H9 (cell line): ENCODE measurements at regions not wholly inside any gene's neighbourhood (a gene's known extent, or its start where the extent isn't known, plus 50 kb on each side); places are given as distances from the start of the nearest gene placed in this dataset.

Source experiments
- DNase-seq: peaks from one replicate; pipeline ENCODE4 v3.0.0-alpha.2; 2017
- H2AFZ ChIP-seq: one replicate; pipeline ENCODE4 v1.6.1; 2013; ENCODE audit warnings: mild to moderate bottlenecking, low read length, control low read depth, moderate library complexity
- H2AK5ac ChIP-seq: 2 replicates; pipeline ENCODE4 v1.6.1; 2013; ENCODE audit warnings: low read length, control low read depth, mixed read lengths; ENCODE audit not compliant: insufficient read length
- H2BK120ac ChIP-seq: one replicate; pipeline ENCODE4 v1.6.1; 2013; ENCODE audit warnings: low read depth, mild to moderate bottlenecking, low read length, control low read depth, inconsistent platforms; ENCODE audit not compliant: poor library complexity, severe bottlenecking
- H2BK12ac ChIP-seq: 2 replicates; pipeline ENCODE4 v1.6.1; 2013; ENCODE audit warnings: low read length, control low read depth, mixed read lengths, low read depth; ENCODE audit not compliant: insufficient read length
- H2BK15ac ChIP-seq: 2 replicates; pipeline ENCODE4 v1.6.1; 2013; ENCODE audit warnings: low read depth, low read length, control low read depth
- H2BK20ac ChIP-seq: one replicate; pipeline ENCODE4 v1.6.1; 2013; ENCODE audit warnings: low read depth, mild to moderate bottlenecking, low read length, control low read depth, inconsistent platforms; ENCODE audit not compliant: poor library complexity, severe bottlenecking
- H2BK5ac ChIP-seq: 2 replicates; pipeline ENCODE4 v1.6.1; 2013; ENCODE audit warnings: low read length, control low read depth, mixed read lengths; ENCODE audit not compliant: insufficient read length
- H3K14ac ChIP-seq: 2 replicates; pipeline ENCODE4 v1.6.1; 2013; ENCODE audit warnings: low read length, control low read depth; ENCODE audit not compliant: insufficient read depth
- H3K18ac ChIP-seq: 2 replicates; pipeline ENCODE4 v1.6.1; 2013; ENCODE audit warnings: low read depth, mild to moderate bottlenecking, mixed read lengths, low read length, control low read depth; ENCODE audit not compliant: insufficient read length
- H3K23ac ChIP-seq: 2 replicates; pipeline ENCODE4 v1.6.1; 2013; ENCODE audit warnings: low read length, control low read depth, mixed read lengths, low read depth; ENCODE audit not compliant: insufficient read length
- H3K23me2 ChIP-seq: 2 replicates; pipeline ENCODE4 v1.6.1; 2013; ENCODE audit warnings: low read depth, mild to moderate bottlenecking, mixed read lengths, low read length, control low read depth; ENCODE audit not compliant: insufficient read length, poor library complexity, severe bottlenecking
- H3K27ac ChIP-seq: 2 replicates; pipeline ENCODE4 v1.5.1; 2013; ENCODE audit warnings: low read length, control low read depth, mixed read lengths, low read depth; ENCODE audit not compliant: insufficient read length
- H3K27me3 ChIP-seq: 2 replicates; pipeline ENCODE4 v1.6.1; 2013; ENCODE audit warnings: low read length, control low read depth, inconsistent platforms; ENCODE audit not compliant: insufficient read depth
- H3K4ac ChIP-seq: 2 replicates; pipeline ENCODE4 v1.6.1; 2013; ENCODE audit warnings: low read depth, mild to moderate bottlenecking, control low read depth, inconsistent platforms, low read length, moderate library complexity
- H3K4me1 ChIP-seq: 2 replicates; pipeline ENCODE4 v1.6.1; 2013; ENCODE audit warnings: low read length, control low read depth, inconsistent platforms; ENCODE audit not compliant: insufficient read depth
- H3K4me2 ChIP-seq: 2 replicates; pipeline ENCODE4 v1.6.1; 2013; ENCODE audit warnings: low read length, control low read depth, mixed read lengths; ENCODE audit not compliant: insufficient read length, insufficient read depth
- H3K56ac ChIP-seq: 2 replicates; pipeline ENCODE4 v1.6.1; 2013; ENCODE audit warnings: low read depth, mild to moderate bottlenecking, mixed read lengths, low read length, control low read depth; ENCODE audit not compliant: insufficient read length
- H3K79me1 ChIP-seq: 2 replicates; pipeline ENCODE4 v1.6.1; 2013; ENCODE audit warnings: low read depth, mild to moderate bottlenecking, moderate library complexity, low read length, control low read depth, inconsistent platforms; ENCODE audit not compliant: insufficient read depth, poor library complexity, severe bottlenecking
- H3K79me2 ChIP-seq: 2 replicates; pipeline ENCODE4 v1.6.1; 2013; ENCODE audit warnings: low read length, control low read depth, inconsistent platforms; ENCODE audit not compliant: insufficient read depth
- H3K9ac ChIP-seq: 2 replicates; pipeline ENCODE4 v1.6.1; 2013; ENCODE audit warnings: low read length, control low read depth, mixed read lengths; ENCODE audit not compliant: insufficient read length; ENCODE audit errors: extremely low read depth
- H3K9me3 ChIP-seq: one replicate; pipeline ENCODE4 v1.6.1; 2013; ENCODE audit warnings: low read depth, low read length, inconsistent platforms; ENCODE audit not compliant: control insufficient read depth
- H3T11ph ChIP-seq: one replicate; pipeline ENCODE4 v1.6.1; 2013; ENCODE audit warnings: mild to moderate bottlenecking, low read length, control low read depth, inconsistent platforms
- H4K20me1 ChIP-seq: one replicate; pipeline ENCODE4 v1.6.1; 2013; ENCODE audit not compliant: control insufficient read depth, insufficient read length, insufficient read depth
- H4K5ac ChIP-seq: 2 replicates; pipeline ENCODE4 v1.6.1; 2013; ENCODE audit warnings: low read depth, mild to moderate bottlenecking, mixed read lengths, low read length, control low read depth; ENCODE audit not compliant: insufficient read length
- H4K8ac ChIP-seq: replicated peaks from 2 replicates; pipeline ENCODE4 v1.6.1; 2013; ENCODE audit warnings: low read length, control low read depth, mixed read lengths, low read depth; ENCODE audit not compliant: insufficient read length
- H4K91ac ChIP-seq: 2 replicates; pipeline ENCODE4 v1.6.1; 2013; ENCODE audit warnings: low read depth, mild to moderate bottlenecking, moderate library complexity, mixed read lengths, low read length, control low read depth; ENCODE audit not compliant: insufficient read length
- H3K27ac Mint-ChIP-seq, 3 experiments: 2 replicates in 2 of 3; 3 replicates in 1 of 3; pipeline ENCODE4 v1.8.0; 2020 to 2021; ENCODE audit warnings: mixed read lengths in 3 of 3, mild to moderate bottlenecking in 1 of 3, moderate library complexity in 1 of 3
- H3K27me3 Mint-ChIP-seq: 2 replicates; pipeline ENCODE4 v1.8.0; 2021; ENCODE audit warnings: low read depth, mild to moderate bottlenecking, moderate library complexity, mixed read lengths
- H3K36me3 Mint-ChIP-seq, 3 experiments: 2 replicates in 2 of 3; 3 replicates in 1 of 3; pipeline ENCODE4 v1.8.0; 2020 to 2021; ENCODE audit warnings: low read depth in 3 of 3, mixed read lengths in 3 of 3; ENCODE audit not compliant: insufficient read depth in 1 of 3
- H3K4me1 Mint-ChIP-seq, 2 experiments: 2 replicates each; pipeline ENCODE4 v1.8.0; 2020; ENCODE audit warnings: mixed read lengths in 2 of 2
- H3K4me3 Mint-ChIP-seq, 2 experiments: 2 replicates in 1 of 2; 3 replicates in 1 of 2; pipeline ENCODE4 v1.8.0; 2020 to 2021; ENCODE audit warnings: mild to moderate bottlenecking in 2 of 2, mixed read lengths in 2 of 2, moderate library complexity in 1 of 2
- H3K9me3 Mint-ChIP-seq, 2 experiments: 2 replicates in 1 of 2; 3 replicates in 1 of 2; pipeline ENCODE4 v1.8.0; 2020; ENCODE audit warnings: mild to moderate bottlenecking in 2 of 2, mixed read lengths in 2 of 2, moderate library complexity in 1 of 2
- WGBS: extraction: QIAGEN DNeasy Blood & Tissue Kit; methylation state at CpG from one replicate; pipeline ENCODE4 v1.1.7; 2013; ENCODE audit warnings: missing lambda C conversion rate, low lambda C conversion rate, mixed read lengths; ENCODE audit not compliant: insufficient read length; ENCODE audit errors: extremely low coverage; 5-methylcytosine and 5-hydroxymethylcytosine counted together
- TF ChIP-seq, protein P1 (sequence below): fragments of 200-600 bp; sonication (generic); conservative IDR thresholded peaks from 3 replicates; pipeline ENCODE4 v1.8.0; 2021; ENCODE audit warnings: antibody characterized with exemption, mild to moderate bottlenecking

DNA sequence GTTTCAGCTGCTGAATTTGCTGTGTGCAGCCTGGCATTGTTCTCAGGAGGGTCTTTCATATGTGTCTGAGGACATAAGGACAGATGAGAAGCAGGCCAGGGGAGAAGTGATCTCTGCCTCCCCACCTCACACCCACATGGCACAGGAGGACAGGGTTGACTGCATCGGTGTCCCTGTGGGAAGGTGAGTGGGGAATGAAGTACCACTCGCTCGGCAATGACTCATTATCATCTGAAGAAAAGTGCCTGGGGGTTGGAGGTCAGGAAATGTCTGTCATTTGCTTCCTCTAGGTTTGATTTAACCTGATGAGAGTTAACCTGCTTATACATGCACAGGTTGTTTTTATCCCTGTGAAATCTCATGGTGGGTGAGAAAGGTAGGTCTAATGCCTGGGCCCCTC, 195.0 kb downstream of the GADD45G start:
- H2BK12ac ChIP-seq, result no peak overlapping the region
- no peak overlapping the region for H3K4me3 Mint-ChIP-seq
- no peak overlapping the region for H2BK15ac ChIP-seq
- H3K4ac ChIP-seq, result no peak overlapping the region
- H3K56ac ChIP-seq, result no peak overlapping the region
- H3T11ph ChIP-seq, result no peak overlapping the region
- DNase-seq, result no peak
- H3K23me2 ChIP-seq, result no peaks in the 10 kb centered on the region
- H3K9me3 Mint-ChIP-seq, result no peaks in the 10 kb centered on the region; a peak in 1 of 5 replicates
- no peak overlapping the region for H3K14ac ChIP-seq
- peaks cover 19 to 22% of the 10 kb centered on the region in 2 experiments for H3K4me1 Mint-ChIP-seq
- H2BK20ac ChIP-seq, result no peak overlapping the region
- no peak overlapping the region; a peak in 1 of 7 replicates for H3K27ac Mint-ChIP-seq
- peaks cover 10% of the 10 kb centered on the region for H3K27me3 Mint-ChIP-seq
- H3K23ac ChIP-seq, result no peak overlapping the region
- H3K9ac ChIP-seq, result no peak overlapping the region
- H3K79me2 ChIP-seq, result no peaks in the 10 kb centered on the region
- no peaks in the 10 kb centered on the region for H3K9me3 ChIP-seq
- peak overlapping the region; percentile 12 for H3K18ac ChIP-seq
- no peak overlapping the region for H4K5ac ChIP-seq
- H3K27ac ChIP-seq, result no peak overlapping the region
- no peak overlapping the region for H4K91ac ChIP-seq
- H3K36me3 Mint-ChIP-seq, result no peaks in the 10 kb centered on the region
- no peak overlapping the region for H2BK5ac ChIP-seq
- no peak overlapping the region for H4K8ac ChIP-seq
- no peak overlapping the region for H2BK120ac ChIP-seq
- no peaks in the 10 kb centered on the region for H3K79me1 ChIP-seq
- no peaks in the 10 kb centered on the region for H3K27me3 ChIP-seq
- no peaks in the 10 kb centered on the region for H4K20me1 ChIP-seq
- WGBS, result no CpG with 5 or more reads among the region's 3 CpGs
- H2AFZ ChIP-seq, result no peak overlapping the region
- no peak overlapping the region for H3K4me2 ChIP-seq
- H3K4me1 ChIP-seq, result peaks cover 6% of the 10 kb centered on the region; the same call in 1 of the 2 replicates
- TF ChIP-seq, protein P1, sequence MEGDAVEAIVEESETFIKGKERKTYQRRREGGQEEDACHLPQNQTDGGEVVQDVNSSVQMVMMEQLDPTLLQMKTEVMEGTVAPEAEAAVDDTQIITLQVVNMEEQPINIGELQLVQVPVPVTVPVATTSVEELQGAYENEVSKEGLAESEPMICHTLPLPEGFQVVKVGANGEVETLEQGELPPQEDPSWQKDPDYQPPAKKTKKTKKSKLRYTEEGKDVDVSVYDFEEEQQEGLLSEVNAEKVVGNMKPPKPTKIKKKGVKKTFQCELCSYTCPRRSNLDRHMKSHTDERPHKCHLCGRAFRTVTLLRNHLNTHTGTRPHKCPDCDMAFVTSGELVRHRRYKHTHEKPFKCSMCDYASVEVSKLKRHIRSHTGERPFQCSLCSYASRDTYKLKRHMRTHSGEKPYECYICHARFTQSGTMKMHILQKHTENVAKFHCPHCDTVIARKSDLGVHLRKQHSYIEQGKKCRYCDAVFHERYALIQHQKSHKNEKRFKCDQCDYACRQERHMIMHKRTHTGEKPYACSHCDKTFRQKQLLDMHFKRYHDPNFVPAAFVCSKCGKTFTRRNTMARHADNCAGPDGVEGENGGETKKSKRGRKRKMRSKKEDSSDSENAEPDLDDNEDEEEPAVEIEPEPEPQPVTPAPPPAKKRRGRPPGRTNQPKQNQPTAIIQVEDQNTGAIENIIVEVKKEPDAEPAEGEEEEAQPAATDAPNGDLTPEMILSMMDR, result no peak
- H2AK5ac ChIP-seq, result no peak overlapping the region
